Keratinocyte (primary cell): ENCODE measurements at regions not wholly inside any gene's neighbourhood (a gene's known extent, or its start where the extent isn't known, plus 50 kb on each side); places are given as distances from the start of the nearest gene placed in this dataset.

Experiments used
- DNase-seq: peaks from one replicate; pipeline ENCODE4 v3.0.0-alpha.2; 2011; ENCODE audit warnings: low read depth, missing footprints, low spot score
- FAIRE-seq: peaks from 2 replicates; lab custom pipeline; 2011; peaks lifted over from hg19 to GRCh38; lab: Jason Lieb, UNC
- H2AFZ ChIP-seq: 2 replicates; pipeline ENCODE4 v1.6.0; 2012; ENCODE audit warnings: low read length, control low read depth, inconsistent platforms; ENCODE audit not compliant: control insufficient read depth
- H3K27ac ChIP-seq: 2 replicates; pipeline ENCODE4 v1.5.1; 2011; ENCODE audit warnings: low read length; ENCODE audit not compliant: control insufficient read depth, insufficient read depth
- H3K27me3 ChIP-seq: 3 replicates; pipeline ENCODE4 v1.6.0; 2011; ENCODE audit warnings: low read length; ENCODE audit not compliant: control insufficient read depth, insufficient read depth; ENCODE audit errors: extremely low read depth
- H3K36me3 ChIP-seq, 2 experiments: 2 replicates in 1 of 2; 3 replicates in 1 of 2; pipeline ENCODE4 v1.5.1; 2011; ENCODE audit warnings: low read length in 2 of 2, mild to moderate bottlenecking in 1 of 2; ENCODE audit not compliant: control insufficient read depth in 2 of 2, insufficient read depth in 2 of 2; ENCODE audit errors: extremely low read depth in 1 of 2
- H3K4me1 ChIP-seq: 3 replicates; pipeline ENCODE4 v1.5.1; 2011; ENCODE audit warnings: low read length; ENCODE audit not compliant: control insufficient read depth, insufficient read depth; ENCODE audit errors: extremely low read depth
- H3K4me2 ChIP-seq: 3 replicates; pipeline ENCODE4 v1.6.0; 2011; ENCODE audit warnings: low read depth, low read length; ENCODE audit not compliant: control insufficient read depth, insufficient read depth; ENCODE audit errors: extremely low read depth
- H3K4me3 ChIP-seq, 3 experiments: fragments of 200-600 bp in 1 of 3; sonication (generic) in 1 of 3; 2 replicates in 2 of 3; 3 replicates in 1 of 3; pipeline ENCODE4 v1.5.1; 2011 to 2016; ENCODE audit warnings: low read length in 3 of 3, mild to moderate bottlenecking in 3 of 3, control low read depth in 2 of 3, inconsistent platforms in 1 of 3, low read depth in 1 of 3, mixed read lengths in 1 of 3, mixed run types in 1 of 3, moderate library complexity in 1 of 3; ENCODE audit not compliant: control insufficient read depth in 2 of 3, insufficient read depth in 2 of 3; ENCODE audit errors: extremely low read depth in 1 of 3
- H3K79me2 ChIP-seq: 2 replicates; pipeline ENCODE4 v1.6.0; 2012; ENCODE audit warnings: low read length; ENCODE audit not compliant: control insufficient read depth, insufficient read depth
- H3K9ac ChIP-seq: 3 replicates; pipeline ENCODE4 v1.6.0; 2011; ENCODE audit warnings: low read length; ENCODE audit not compliant: control insufficient read depth, insufficient read depth; ENCODE audit errors: extremely low read depth
- H3K9me1 ChIP-seq: 3 replicates; pipeline ENCODE4 v1.6.0; 2011; ENCODE audit warnings: low read length; ENCODE audit not compliant: control insufficient read depth, insufficient read depth; ENCODE audit errors: extremely low read depth
- H3K9me3 ChIP-seq: 2 replicates; pipeline ENCODE4 v1.5.1; 2012; ENCODE audit warnings: low read depth, low read length; ENCODE audit not compliant: control insufficient read depth
- H4K20me1 ChIP-seq: 3 replicates; pipeline ENCODE4 v1.6.0; 2011; ENCODE audit warnings: low read length; ENCODE audit not compliant: control insufficient read depth, insufficient read depth; ENCODE audit errors: extremely low read depth
- EZH2 ChIP-seq: IDR thresholded peaks from one replicate; pipeline ENCODE4 v1.6.1; 2012; ENCODE audit warnings: inconsistent platforms, mild to moderate bottlenecking, low read length, moderate library complexity
- dilution Hi-C: fragments of 300-500 bp; cut with MboI; formaldehyde crosslinking; loops from one replicate; pipeline ENCODE4 v1.7.0; 2020; ENCODE audit warnings: low sequenced_read_pairs; ENCODE audit not compliant: extremely low pct_ligation_motif_present
- TF ChIP-seq, protein P1 (sequence below), 3 experiments: IDR thresholded peaks in 1 of 3; conservative IDR thresholded peaks in 1 of 3; optimal IDR thresholded peaks in 1 of 3; 2 replicates in 2 of 3; 3 replicates in 1 of 3; pipeline versions ENCODE3 to v1.5.1; 2011; ENCODE audit warnings: low read length in 3 of 3, mild to moderate bottlenecking in 3 of 3, moderate library complexity in 2 of 3, control low read depth in 1 of 3, inconsistent platforms in 1 of 3; ENCODE audit not compliant: insufficient read depth in 2 of 3; ENCODE audit errors: extremely low read depth in 1 of 3

DNA sequence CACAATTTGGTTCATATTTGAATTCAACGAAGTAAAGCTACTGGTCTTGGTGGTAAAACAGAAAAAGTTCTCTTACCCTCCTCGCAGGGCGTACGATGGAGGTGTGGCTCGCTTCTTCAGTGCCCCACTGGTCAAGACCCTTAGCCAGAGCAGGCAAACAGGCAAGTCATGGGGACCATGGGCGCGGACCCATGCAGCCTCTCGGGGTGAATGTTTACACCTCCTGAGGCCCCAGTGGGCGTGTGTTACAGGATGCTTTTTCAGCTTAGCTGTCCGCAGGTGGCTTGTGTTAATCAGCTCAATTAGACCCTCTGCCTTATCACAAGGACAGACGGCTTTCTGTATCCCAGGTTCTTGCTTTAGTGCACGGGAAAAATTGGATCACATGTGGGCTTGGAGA, 991.8 kb downstream of the GBE1 start:
- FAIRE-seq = no peak

DNA sequence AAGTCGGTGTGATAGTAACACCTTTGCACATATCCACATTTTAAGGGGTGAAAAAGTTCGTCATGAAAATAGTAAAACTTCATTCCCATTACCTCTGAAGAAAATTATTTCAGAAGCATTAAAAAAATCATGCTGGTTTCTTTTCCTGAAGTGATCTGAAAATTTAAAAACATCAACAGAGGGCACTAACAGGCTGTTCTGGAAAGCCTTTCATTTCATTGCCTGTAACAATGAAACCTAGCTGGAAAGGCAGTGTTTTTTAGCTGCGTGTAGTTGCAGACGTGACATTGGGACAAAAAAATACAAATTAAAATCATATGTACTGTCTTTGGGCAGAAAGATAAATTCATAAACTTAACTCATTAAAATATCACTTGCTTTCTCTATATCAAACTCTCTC, 993.8 kb downstream of the GBE1 start:
- Histone ChIP-seq H3K4me2 (no peak overlapping the region), H3K9ac (no peak overlapping the region), H3K36me3 (no peaks in the 10 kb centered on the region), H3K79me2 (no peaks in the 10 kb centered on the region), H3K27me3 (no peaks in the 10 kb centered on the region), H3K9me1 (no peaks in the 10 kb centered on the region), H3K9me3 (no peaks in the 10 kb centered on the region), H3K4me1 (no peaks in the 10 kb centered on the region), H4K20me1 (no peaks in the 10 kb centered on the region), H2AFZ (no peak overlapping the region), H3K27ac (no peak overlapping the region), H3K4me3 (no peak overlapping the region)
- TF ChIP-seq EZH2 = no peak
- TF ChIP-seq, protein P1, sequence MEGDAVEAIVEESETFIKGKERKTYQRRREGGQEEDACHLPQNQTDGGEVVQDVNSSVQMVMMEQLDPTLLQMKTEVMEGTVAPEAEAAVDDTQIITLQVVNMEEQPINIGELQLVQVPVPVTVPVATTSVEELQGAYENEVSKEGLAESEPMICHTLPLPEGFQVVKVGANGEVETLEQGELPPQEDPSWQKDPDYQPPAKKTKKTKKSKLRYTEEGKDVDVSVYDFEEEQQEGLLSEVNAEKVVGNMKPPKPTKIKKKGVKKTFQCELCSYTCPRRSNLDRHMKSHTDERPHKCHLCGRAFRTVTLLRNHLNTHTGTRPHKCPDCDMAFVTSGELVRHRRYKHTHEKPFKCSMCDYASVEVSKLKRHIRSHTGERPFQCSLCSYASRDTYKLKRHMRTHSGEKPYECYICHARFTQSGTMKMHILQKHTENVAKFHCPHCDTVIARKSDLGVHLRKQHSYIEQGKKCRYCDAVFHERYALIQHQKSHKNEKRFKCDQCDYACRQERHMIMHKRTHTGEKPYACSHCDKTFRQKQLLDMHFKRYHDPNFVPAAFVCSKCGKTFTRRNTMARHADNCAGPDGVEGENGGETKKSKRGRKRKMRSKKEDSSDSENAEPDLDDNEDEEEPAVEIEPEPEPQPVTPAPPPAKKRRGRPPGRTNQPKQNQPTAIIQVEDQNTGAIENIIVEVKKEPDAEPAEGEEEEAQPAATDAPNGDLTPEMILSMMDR (optimal IDR thresholded peaks at IDR 0.05 in 1 of 3, IDR thresholded peaks at IDR 0.05 in 1 of 3, conservative IDR thresholded peaks at IDR 0.05 in 1 of 3; ENCODE audit: extremely low read depth in 1 of 3, insufficient read depth in 2 of 3, low read length in 3 of 3) = no peak
- no peak for FAIRE-seq
- no peak for DNase-seq
- dilution Hi-C loops = no loop called here

More for the DNA sequence above, 991.8 kb downstream of the GBE1 start:
- dilution Hi-C loops = no loop called here
- H2AFZ ChIP-seq = no peak overlapping the region
- H3K9ac ChIP-seq = no peak overlapping the region
- TF ChIP-seq, protein P1 (optimal IDR thresholded peaks at IDR 0.05 in 1 of 3, IDR thresholded peaks at IDR 0.05 in 1 of 3, conservative IDR thresholded peaks at IDR 0.05 in 1 of 3; ENCODE audit: extremely low read depth in 1 of 3, insufficient read depth in 2 of 3, low read length in 3 of 3) = no peak
- no peak for TF ChIP-seq EZH2
- DNase-seq = no peak
- no peaks in the 10 kb centered on the region for H4K20me1 ChIP-seq
- no peaks in the 10 kb centered on the region for H3K9me3 ChIP-seq
- H3K79me2 ChIP-seq = no peaks in the 10 kb centered on the region
- H3K4me1 ChIP-seq = no peaks in the 10 kb centered on the region
- H3K27me3 ChIP-seq = no peaks in the 10 kb centered on the region
- H3K4me3 ChIP-seq = no peak overlapping the region
- H3K27ac ChIP-seq = no peak overlapping the region
- no peaks in the 10 kb centered on the region for H3K36me3 ChIP-seq
- H3K4me2 ChIP-seq = no peak overlapping the region
- H3K9me1 ChIP-seq = no peaks in the 10 kb centered on the region
